Activated CD8-positive, alpha-beta memory T cell treated with anti-CD3 and anti-CD28 coated beads for 36 hours (primary cell): ENCODE measurements at regions not wholly inside any gene's neighbourhood (a gene's known extent, or its start where the extent isn't known, plus 50 kb on each side); places are given as distances from the start of the nearest gene placed in this dataset.
"Not testable (repeated sequence)": the region's sequence is repeated elsewhere in the genome, so short reads cannot be mapped to it uniquely, and the experiment has no call there.

Source experiments
- CTCF ChIA-PET: fragments of 350-600 bp; sonication (Branson Sonifier 250); formaldehyde crosslinking; loops from one replicate; lab custom pipeline; 2021; ENCODE audit warnings: antibody characterized with exemption; lab: Charles Lee
- POLR2A ChIA-PET: fragments of 350-600 bp; sonication (Branson Sonifier 250); formaldehyde crosslinking; loops from one replicate; lab custom pipeline; 2021; ENCODE audit warnings: antibody characterized with exemption; lab: Charles Lee

DNA sequence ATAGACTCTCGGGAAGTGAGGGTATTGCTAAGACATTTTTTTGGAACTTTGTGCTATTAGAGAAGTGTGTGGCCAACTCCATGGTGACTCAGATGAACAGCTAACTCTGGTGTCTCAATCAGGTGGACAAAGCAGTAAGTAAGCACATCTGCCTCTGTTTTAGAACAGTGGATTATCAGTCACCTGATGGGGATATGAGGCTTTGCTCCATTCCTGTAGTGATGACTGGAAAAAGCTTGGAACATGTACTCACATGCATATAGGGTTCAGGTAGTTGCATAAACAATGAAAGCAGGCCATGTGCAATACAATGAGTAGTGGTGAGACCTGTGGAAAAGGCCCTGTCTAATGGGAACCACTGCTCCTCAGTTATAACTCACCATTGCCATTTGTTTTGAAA lies 168.2 kb upstream of the FBN2 start:
- ChIA-PET POLR2A (no interaction called here), CTCF (no interaction called here)

GRCh38 chr5:128708841-128709240 lies 170.8 kb upstream of the FBN2 start:
- ChIA-PET CTCF (no interaction called here), POLR2A (no interaction called here)

GRCh38 chr5:128711216-128711615 lies 173.2 kb upstream of the FBN2 start:
- POLR2A ChIA-PET: no interaction called here
- CTCF ChIA-PET: no interaction called here

DNA sequence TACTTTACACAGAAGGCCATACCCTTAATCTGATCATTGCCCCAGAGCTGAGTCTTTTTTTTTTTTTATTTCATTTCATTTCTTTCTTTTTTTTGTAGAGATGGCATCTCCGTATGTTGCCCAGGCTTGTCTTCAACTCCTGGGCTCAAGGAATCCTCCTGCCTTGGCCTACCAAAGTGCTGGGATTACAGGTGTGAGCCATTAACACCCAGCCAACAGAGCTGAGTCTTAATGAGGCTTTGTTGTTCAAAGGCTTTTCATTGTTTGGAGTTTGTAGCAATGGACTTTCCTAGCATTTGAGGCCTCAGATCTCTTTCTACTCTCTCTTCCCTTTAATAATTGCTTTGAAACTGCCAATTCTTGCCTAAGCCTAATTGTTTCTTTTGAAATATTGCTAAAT lies 176.5 kb upstream of the FBN2 start:
- POLR2A ChIA-PET: no interaction called here
- CTCF ChIA-PET: no interaction called here

DNA sequence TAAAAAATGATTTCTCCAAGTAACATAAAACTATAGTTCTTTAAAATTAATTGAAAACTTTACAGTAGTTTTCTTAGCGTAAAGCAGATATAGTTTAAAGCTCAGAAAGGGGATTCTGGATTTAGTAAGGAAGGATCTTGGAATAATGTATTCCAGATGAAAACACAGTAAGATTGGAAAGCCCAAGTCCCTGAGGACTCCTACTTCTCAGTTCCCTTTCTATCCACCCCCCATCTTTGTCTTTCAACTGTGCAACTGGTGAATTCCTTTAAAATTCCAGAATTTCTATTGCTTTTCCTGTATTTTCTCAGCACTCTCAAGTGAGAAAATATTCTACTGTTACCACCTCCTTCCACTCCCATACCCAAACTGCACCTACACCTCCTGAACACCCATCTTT lies 184.5 kb upstream of the FBN2 start:
- CTCF ChIA-PET: no interaction called here
- POLR2A ChIA-PET: no interaction called here

- POLR2A ChIA-PET, CTCF ChIA-PET: not testable (repeated sequence)
These were observed 192.0 kb upstream of the FBN2 start for GRCh38 chr5:128730021-128730420.

GRCh38 chr5:128735656-128736055 lies 197.6 kb upstream of the FBN2 start:
- POLR2A ChIA-PET, CTCF ChIA-PET: not testable (repeated sequence)

DNA sequence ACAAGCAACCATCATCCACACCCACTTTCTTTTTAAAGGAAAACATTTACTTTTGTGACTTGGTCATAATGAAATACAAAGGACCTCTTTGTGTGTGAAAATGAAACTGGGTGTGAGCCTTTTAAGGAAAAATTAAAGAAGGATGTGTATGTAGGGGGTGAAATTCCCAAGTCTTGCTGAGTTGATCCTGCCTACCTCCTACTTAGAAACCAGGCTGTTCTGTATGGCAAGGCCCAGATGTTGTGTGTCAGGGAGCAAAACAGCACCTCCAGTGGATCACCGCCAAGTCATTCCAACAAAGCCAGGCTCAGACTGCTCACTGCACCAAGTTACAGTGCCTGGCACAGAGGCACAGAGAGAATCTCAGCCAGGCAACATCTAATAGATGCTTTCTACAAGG lies 198.5 kb upstream of the FBN2 start:
- CTCF ChIA-PET: no interaction called here
- POLR2A ChIA-PET: no interaction called here

DNA sequence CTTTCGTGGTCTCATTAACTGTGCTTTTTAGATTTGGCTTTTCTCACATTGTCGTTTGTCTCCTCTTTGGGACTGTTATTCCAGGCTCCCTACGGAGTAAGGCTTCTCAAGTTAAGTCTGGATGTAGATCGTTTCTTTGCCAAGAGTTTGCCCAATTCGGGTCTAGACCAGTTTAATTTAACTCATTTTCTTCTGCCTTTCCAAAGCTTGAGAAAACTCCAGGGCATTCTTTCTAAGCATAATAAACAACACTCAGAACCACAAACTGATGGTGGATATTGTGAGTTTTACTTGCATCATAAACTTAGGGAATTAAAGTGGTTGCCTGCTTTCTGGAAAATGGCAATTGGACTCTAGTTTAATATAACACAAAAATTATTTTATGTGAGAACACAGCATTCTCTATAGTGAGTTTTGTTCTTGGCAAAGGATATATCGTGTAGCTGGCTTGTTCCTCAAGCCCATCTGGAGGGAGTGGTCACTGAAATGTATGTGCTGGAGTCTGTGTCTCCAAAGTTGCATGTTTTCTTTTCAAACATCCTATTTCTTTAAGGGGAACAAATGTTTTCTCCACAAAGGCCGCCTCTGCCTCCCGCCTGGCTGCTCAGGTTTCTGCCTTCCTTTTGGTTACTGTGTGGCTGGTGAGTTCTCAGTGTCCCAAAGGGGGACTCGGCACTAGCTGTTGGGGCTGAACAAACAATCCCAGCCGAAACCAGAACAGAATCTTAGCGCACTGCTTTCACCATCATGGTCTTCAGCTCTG lies 211.3 kb upstream of the FBN2 start:
- CTCF ChIA-PET: no interaction called here
- POLR2A ChIA-PET: no interaction called here

DNA sequence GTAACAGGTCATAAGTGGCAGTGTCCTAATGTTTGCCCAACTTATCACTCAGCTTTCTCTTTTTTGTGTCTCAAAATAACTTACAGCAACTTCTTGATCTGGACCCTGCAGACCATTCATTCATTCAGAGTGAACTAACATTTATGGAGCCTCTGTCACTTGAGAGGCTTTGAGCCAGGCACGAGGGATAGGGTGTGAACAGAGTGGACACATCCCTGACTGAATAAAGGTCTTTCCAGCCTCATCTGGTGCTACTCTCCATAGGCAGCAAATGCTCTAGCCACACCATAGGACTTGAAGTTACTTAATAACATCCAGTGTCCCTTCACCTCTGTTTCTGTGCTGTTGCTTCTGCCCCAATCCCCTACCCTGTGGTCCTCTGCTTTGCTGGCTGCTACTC lies 212.1 kb upstream of the FBN2 start:
- CTCF ChIA-PET: no interaction called here
- POLR2A ChIA-PET: no interaction called here

- ChIA-PET CTCF (no interaction called here), POLR2A (no interaction called here)
These were observed 207.9 kb upstream of the SLC27A6 start for GRCh38 chr5:128757196-128757959.

DNA sequence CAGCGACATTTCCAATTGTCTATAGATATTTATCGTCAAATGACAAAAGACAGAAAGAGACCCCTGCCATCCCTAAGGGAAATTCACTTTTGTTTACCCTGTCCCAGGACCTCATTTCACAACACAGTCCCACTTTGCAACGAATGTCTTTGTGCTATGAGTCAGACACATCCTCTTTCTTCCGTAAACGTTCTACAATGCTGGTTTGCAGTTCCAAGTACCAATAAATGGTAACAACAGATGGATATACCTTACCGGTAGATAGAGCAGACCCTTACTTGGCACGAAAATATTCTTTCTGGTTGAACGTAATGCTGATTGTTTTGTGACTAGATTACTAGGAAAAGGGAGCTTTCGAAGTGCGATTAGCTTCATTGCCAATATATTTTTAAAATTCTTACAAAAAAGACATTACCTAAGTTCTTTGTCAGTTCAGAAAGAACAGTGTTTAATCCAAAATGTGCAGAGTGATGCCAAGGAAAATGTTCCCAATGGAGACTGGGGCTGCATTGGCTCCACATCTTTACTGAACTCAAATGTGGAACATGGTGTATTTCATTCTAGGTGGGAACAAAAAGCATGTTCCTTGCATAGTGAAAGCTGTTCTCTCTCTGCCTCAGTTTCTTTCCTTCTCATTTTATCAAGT lies 202.5 kb upstream of the SLC27A6 start:
- CTCF ChIA-PET: no interaction called here

DNA sequence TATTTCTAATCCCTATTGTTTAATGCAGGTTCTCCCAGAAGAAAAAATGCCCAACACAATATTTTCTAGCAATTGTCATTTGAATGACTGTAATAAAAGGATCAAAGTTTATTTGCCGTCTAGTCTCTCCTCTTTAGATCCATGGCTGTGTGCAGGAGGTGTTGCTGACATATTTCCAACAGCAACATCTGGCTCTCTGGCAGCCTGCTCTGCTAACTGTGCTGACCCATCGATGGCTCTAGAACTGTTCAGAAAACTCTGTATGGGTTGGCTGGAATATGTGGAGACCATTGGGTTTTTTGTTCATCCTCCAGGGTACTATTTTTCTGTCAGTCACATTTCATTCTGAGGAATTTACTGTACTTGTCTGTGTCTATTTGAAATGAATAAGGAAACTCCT lies 202.0 kb upstream of the SLC27A6 start:
- POLR2A ChIA-PET: no interaction called here
- CTCF ChIA-PET: no interaction called here

More for the DNA sequence above, 202.5 kb upstream of the SLC27A6 start:
- POLR2A ChIA-PET: no interaction called here

DNA sequence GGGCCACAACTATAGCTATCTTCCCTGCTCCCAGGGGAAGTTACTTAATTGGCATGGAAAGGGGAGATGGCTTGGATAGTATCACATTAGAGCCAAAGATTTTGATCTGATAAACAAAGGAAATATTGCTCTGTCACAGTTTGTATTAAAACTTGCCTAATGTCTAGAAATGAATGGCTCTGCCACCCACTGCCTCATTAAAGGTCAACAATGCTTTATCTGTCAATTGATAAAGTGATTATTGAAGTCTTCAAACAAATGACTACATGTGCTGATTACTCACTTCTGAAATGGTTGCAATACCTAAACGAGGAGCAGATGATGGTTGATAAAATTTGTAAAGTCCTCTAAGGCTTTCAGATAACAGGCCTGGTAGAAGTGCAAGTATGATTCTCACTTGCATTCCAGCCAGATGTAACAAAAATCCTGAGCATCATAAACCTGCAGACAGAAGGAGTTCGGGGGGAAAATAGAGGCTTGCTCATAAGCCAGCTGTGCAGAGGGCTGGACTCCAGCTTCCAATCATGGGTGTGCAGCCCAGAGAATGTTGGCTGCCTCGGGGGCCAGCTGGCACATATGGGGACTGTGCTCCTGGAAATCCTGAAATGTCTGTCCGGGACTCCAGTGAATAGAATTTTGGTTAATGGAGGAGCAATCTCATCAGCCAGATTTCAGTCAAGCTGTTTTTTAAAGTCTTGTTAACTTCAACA lies 200.5 kb upstream of the SLC27A6 start:
- ChIA-PET CTCF (no interaction called here), POLR2A (no interaction called here)

DNA sequence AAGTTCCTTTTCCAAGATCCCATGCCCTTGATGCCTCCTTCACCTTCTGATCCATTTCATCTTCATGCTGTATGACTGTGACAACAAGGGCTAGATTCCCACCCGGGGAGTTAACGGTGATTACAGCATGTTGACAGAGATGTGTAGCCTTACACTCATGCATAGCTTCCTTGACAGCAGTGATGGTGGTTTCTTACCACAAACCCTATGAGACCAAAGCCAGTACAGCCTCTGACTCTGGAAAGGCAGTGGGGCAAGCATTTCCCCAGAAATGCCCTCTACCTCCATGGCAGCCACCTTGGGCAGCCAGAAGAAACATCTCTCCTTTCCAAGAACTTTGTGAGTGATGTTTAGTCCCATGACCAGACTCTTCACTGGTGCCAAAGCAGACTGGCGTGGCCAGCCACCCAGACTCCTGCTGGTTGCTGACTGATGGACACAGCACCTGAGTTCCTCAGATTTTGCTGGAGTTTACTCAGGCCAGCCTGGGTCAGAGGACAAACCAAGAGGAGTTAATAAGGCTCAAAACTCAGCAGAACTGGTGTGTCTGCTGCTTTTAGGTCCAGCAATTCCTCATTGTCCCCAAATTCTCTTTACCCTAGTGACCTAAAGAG lies 199.7 kb upstream of the SLC27A6 start:
- CTCF ChIA-PET: no interaction called here
- POLR2A ChIA-PET: no interaction called here

DNA sequence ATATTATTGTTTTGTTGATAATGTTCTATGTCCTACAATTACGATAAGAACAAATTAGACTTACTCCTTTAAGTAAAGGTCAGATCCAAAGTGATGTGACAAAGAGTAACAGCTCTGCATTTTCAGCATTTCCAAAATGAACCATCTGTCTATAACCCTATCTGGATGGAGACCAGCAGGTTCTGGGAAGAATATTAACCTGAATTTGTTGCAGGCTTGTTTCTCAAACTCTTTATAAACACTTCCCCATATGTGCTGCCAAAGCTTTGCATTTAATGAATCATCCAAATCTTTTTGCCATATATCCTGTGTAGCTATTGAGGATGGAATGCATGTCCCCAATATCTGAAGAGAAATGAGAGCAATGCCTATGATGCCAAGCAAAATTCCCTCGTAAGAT lies 198.9 kb upstream of the SLC27A6 start:
- CTCF ChIA-PET: no interaction called here
- POLR2A ChIA-PET: no interaction called here

- CTCF ChIA-PET: no interaction called here
- POLR2A ChIA-PET: no interaction called here
These were observed 194.4 kb upstream of the SLC27A6 start for GRCh38 chr5:128770907-128771306.

DNA sequence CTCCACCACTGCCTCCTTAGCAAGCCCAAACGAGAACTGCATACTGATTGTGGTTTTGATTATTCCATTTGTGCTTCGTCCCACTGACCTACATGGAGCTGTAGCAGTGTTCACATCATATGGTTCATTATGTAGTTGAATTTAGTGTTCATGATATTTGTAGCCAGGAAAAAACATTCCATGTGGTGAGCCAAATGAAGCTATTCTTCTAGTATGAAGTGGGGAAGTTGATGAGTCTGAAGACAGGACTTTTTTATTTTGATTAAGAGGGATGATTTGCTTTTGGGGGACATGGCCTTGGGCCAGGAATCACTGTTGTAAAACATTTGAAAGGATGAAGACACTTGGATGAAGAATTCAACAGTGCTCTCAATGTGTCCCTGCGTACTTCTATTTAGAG lies 192.9 kb upstream of the SLC27A6 start:
- ChIA-PET CTCF (no interaction called here), POLR2A (no interaction called here)

- POLR2A ChIA-PET: no interaction called here
- CTCF ChIA-PET: no interaction called here
These were observed 191.9 kb upstream of the SLC27A6 start for GRCh38 chr5:128773378-128773777.

- POLR2A ChIA-PET: no interaction called here
- CTCF ChIA-PET: no interaction called here
These were observed 190.7 kb upstream of the SLC27A6 start for GRCh38 chr5:128774605-128775004.
